ENCODE measurements at regions not wholly inside any gene's neighbourhood (a gene's known extent, or its start where the extent isn't known, plus 50 kb on each side); places are given as distances from the start of the nearest gene placed in this dataset.

GRCh38 chr4:4961936-4962335, 57.3 kb downstream of the CYTL1 start:
- TF ChIP-seq CTCF (conservative IDR thresholded peaks at IDR 0.05 in 1 of 2, IDR thresholded peaks at IDR 0.05 in 1 of 2; ENCODE audit: extremely low read depth in 1 of 2, insufficient read depth in 1 of 2, low read depth in 1 of 2, low read length in 2 of 2) (no peak), EZH2 (IDR thresholded peaks at IDR 0.05; ENCODE audit: borderline replicate concordance, low read length) (no peak)

All from mammary epithelial cell (primary cell).